H1 (cell line): ENCODE measurements at regions not wholly inside any gene's neighbourhood (a gene's known extent, or its start where the extent isn't known, plus 50 kb on each side); places are given as distances from the start of the nearest gene placed in this dataset.

Experiments
- CTCF ChIA-PET: fragments of 300-600 bp; sonication (Branson Sonifier 250); formaldehyde crosslinking; loops from one replicate; lab custom pipeline; 2021; ENCODE audit not compliant: partially characterized antibody; lab: Charles Lee
- POLR2A ChIA-PET: fragments of 300-600 bp; sonication (Branson Sonifier 250); formaldehyde crosslinking; loops from one replicate; lab custom pipeline; 2021; ENCODE audit warnings: inconsistent platforms; ENCODE audit not compliant: partially characterized antibody; lab: Charles Lee
- DNase-seq, 2 experiments: peaks; one replicate each; pipeline versions ENCODE4 v3.0.0 to v3.0.0-alpha.2; 2010 to 2022; ENCODE audit warnings: low spot score in 2 of 2, low read depth in 1 of 2, mixed read lengths in 1 of 2
- FAIRE-seq: peaks from 2 replicates; lab custom pipeline; 2011; peaks lifted over from hg19 to GRCh38; lab: Jason Lieb, UNC
- H2AFZ ChIP-seq: 2 replicates; pipeline ENCODE4 v1.8.1; 2012; ENCODE audit warnings: low read length, inconsistent platforms
- H2AK5ac ChIP-seq: 2 replicates; pipeline ENCODE4 v1.6.1; 2013; ENCODE audit warnings: low read depth, low read length
- H2BK120ac ChIP-seq: replicated peaks from 2 replicates; pipeline ENCODE3; 2013; ENCODE audit warnings: low read depth, low read length, inconsistent platforms
- H2BK12ac ChIP-seq: 2 replicates; pipeline ENCODE4 v1.6.1; 2013; ENCODE audit warnings: low read depth, low read length
- H2BK15ac ChIP-seq: 2 replicates; pipeline ENCODE4 v1.6.1; 2013; ENCODE audit warnings: low read length
- H2BK20ac ChIP-seq: 2 replicates; pipeline ENCODE4 v1.6.1; 2013; ENCODE audit warnings: low read length
- H2BK5ac ChIP-seq: 2 replicates; pipeline ENCODE4 v1.6.1; 2013; ENCODE audit warnings: low read depth, low read length
- H3K14ac ChIP-seq: 2 replicates; pipeline ENCODE4 v1.6.1; 2013; ENCODE audit warnings: inconsistent platforms; ENCODE audit not compliant: insufficient read length
- H3K18ac ChIP-seq: 2 replicates; pipeline ENCODE4 v1.6.1; 2013; ENCODE audit warnings: low read length; ENCODE audit errors: extremely low read depth
- H3K23ac ChIP-seq: 2 replicates; pipeline ENCODE4 v1.6.1; 2013; ENCODE audit warnings: inconsistent platforms; ENCODE audit not compliant: insufficient read length
- H3K23me2 ChIP-seq: 2 replicates; pipeline ENCODE4 v1.6.1; 2013; ENCODE audit warnings: low read depth, low read length
- H3K27ac ChIP-seq: 2 replicates; pipeline ENCODE4 v1.6.1; 2011; ENCODE audit warnings: low read depth, low read length, inconsistent platforms
- H3K27me3 ChIP-seq, 4 experiments: replicated peaks in 1 of 4; 1 replicate in 1 of 4; 2 replicates in 3 of 4; pipeline versions ENCODE4 v1.6.1 to v1.8.1; 2011 to 2013; ENCODE audit warnings: low read length in 3 of 4, mild to moderate bottlenecking in 3 of 4, inconsistent platforms in 2 of 4, mixed read lengths in 2 of 4, moderate library complexity in 1 of 4; ENCODE audit not compliant: control insufficient read depth in 3 of 4, insufficient read depth in 3 of 4; ENCODE audit errors: extremely low read depth in 1 of 4
- H3K36me3 ChIP-seq, 4 experiments: 2 replicates each; pipeline versions ENCODE4 v1.6.1 to v1.8.1; 2011 to 2013; ENCODE audit warnings: mild to moderate bottlenecking in 4 of 4, low read length in 3 of 4, moderate library complexity in 2 of 4, control low read depth in 1 of 4, inconsistent platforms in 1 of 4; ENCODE audit not compliant: insufficient read depth in 4 of 4, control insufficient read depth in 2 of 4
- H3K4ac ChIP-seq: replicated peaks from 2 replicates; pipeline ENCODE3; 2013; ENCODE audit warnings: low read length, low read depth, mixed read lengths, inconsistent platforms; ENCODE audit not compliant: insufficient read length
- H3K4me1 ChIP-seq, 4 experiments: replicated peaks in 1 of 4; 1 replicate in 1 of 4; 2 replicates in 3 of 4; pipeline versions ENCODE4 v1.6.1 to v1.8.1; 2011 to 2013; ENCODE audit warnings: low read length in 3 of 4, inconsistent platforms in 2 of 4, mixed read lengths in 1 of 4; ENCODE audit not compliant: insufficient read depth in 4 of 4, control insufficient read depth in 3 of 4
- H3K4me2 ChIP-seq, 2 experiments: 2 replicates each; pipeline versions ENCODE4 v1.6.1 to v1.8.1; 2011 to 2013; ENCODE audit warnings: low read depth in 2 of 2, low read length in 2 of 2, control low read depth in 1 of 2, inconsistent platforms in 1 of 2, mild to moderate bottlenecking in 1 of 2; ENCODE audit not compliant: insufficient read depth in 1 of 2
- H3K4me3 ChIP-seq, 4 experiments: fragments of 200-600, 300-600 bp in 1 of 4; sonication (generic), shearing (Covaris generic), sonication (Bioruptor Twin) in 1 of 4; 2 replicates each; pipeline versions ENCODE4 v1.5.1 to v1.8.1; 2011 to 2016; ENCODE audit warnings: low read length in 4 of 4, low read depth in 3 of 4, control low read depth in 2 of 4, inconsistent platforms in 2 of 4, mild to moderate bottlenecking in 2 of 4, mixed read lengths in 1 of 4, moderate library complexity in 1 of 4; ENCODE audit not compliant: insufficient read depth in 2 of 4; ENCODE audit errors: extremely low read depth in 1 of 4
- H3K56ac ChIP-seq: replicated peaks from 2 replicates; pipeline ENCODE3; 2013; ENCODE audit warnings: low read depth, mild to moderate bottlenecking, mixed read lengths, low read length, inconsistent platforms; ENCODE audit not compliant: insufficient read length
- H3K79me1 ChIP-seq: 2 replicates; pipeline ENCODE4 v1.6.1; 2013; ENCODE audit warnings: low read depth, low read length, control low read depth
- H3K79me2 ChIP-seq, 2 experiments: 2 replicates each; pipeline versions ENCODE4 v1.6.1 to v1.8.1; 2012 to 2013; ENCODE audit warnings: low read length in 2 of 2, mild to moderate bottlenecking in 2 of 2, inconsistent platforms in 1 of 2; ENCODE audit not compliant: insufficient read depth in 2 of 2, control insufficient read depth in 1 of 2
- H3K9ac ChIP-seq, 4 experiments: replicated peaks in 1 of 4; 1 replicate in 1 of 4; 2 replicates in 3 of 4; pipeline versions ENCODE4 v1.6.1 to v1.8.1; 2011 to 2013; ENCODE audit warnings: low read depth in 3 of 4, low read length in 3 of 4, control low read depth in 2 of 4, mild to moderate bottlenecking in 2 of 4, moderate library complexity in 2 of 4, inconsistent platforms in 1 of 4; ENCODE audit errors: extremely low read depth in 1 of 4
- H3K9me3 ChIP-seq, 2 experiments: 2 replicates each; pipeline versions ENCODE4 v1.6.1 to v1.8.1; 2012 to 2013; ENCODE audit warnings: mild to moderate bottlenecking in 2 of 2, moderate library complexity in 2 of 2, control low read depth in 1 of 2, inconsistent platforms in 1 of 2, low read depth in 1 of 2, low read length in 1 of 2, mixed read lengths in 1 of 2; ENCODE audit not compliant: insufficient read depth in 2 of 2
- H4K20me1 ChIP-seq, 2 experiments: replicated peaks in 1 of 2; 2 replicates each; pipeline versions ENCODE3 to v1.8.1; 2011 to 2013; ENCODE audit warnings: inconsistent platforms in 2 of 2, low read length in 2 of 2, mild to moderate bottlenecking in 1 of 2; ENCODE audit not compliant: insufficient read depth in 2 of 2, control insufficient read depth in 1 of 2
- H4K5ac ChIP-seq: 2 replicates; pipeline ENCODE4 v1.6.1; 2013; ENCODE audit warnings: low read length, low read depth, mixed read lengths, inconsistent platforms; ENCODE audit not compliant: insufficient read length
- H4K8ac ChIP-seq: 2 replicates; pipeline ENCODE4 v1.8.0; 2013; ENCODE audit warnings: mild to moderate bottlenecking, moderate library complexity, low read length, inconsistent platforms; ENCODE audit not compliant: insufficient read depth; ENCODE audit errors: extremely low read depth
- H4K91ac ChIP-seq: replicated peaks from 2 replicates; pipeline ENCODE3; 2013; ENCODE audit warnings: low read length, mixed read lengths, inconsistent platforms; ENCODE audit not compliant: insufficient read length
- CEBPB ChIP-seq: IDR thresholded peaks from 2 replicates; pipeline ENCODE4 v1.6.1; 2012; ENCODE audit warnings: low read depth, low read length
- CHD1 ChIP-seq: IDR thresholded peaks from 2 replicates; pipeline ENCODE4 v1.6.1; 2012; ENCODE audit warnings: low read depth, low read length, improper control_type of control experiment
- EP300 ChIP-seq, 2 experiments: IDR thresholded peaks; 1 replicate in 1 of 2; 2 replicates in 1 of 2; pipeline ENCODE4 v1.6.1; 2011 to 2012; ENCODE audit warnings: low read depth in 2 of 2, low read length in 2 of 2, mild to moderate bottlenecking in 2 of 2, borderline replicate concordance in 1 of 2, inconsistent platforms in 1 of 2, moderate library complexity in 1 of 2
- POLR2A ChIP-seq, 2 experiments: IDR thresholded peaks; 1 replicate in 1 of 2; 2 replicates in 1 of 2; pipeline ENCODE4 v1.6.1; 2011; ENCODE audit warnings: low read depth in 2 of 2, low read length in 2 of 2, mild to moderate bottlenecking in 2 of 2; ENCODE audit errors: control extremely low read depth in 1 of 2
- POLR2AphosphoS5 ChIP-seq: IDR thresholded peaks from 2 replicates; pipeline ENCODE4 v1.6.1; 2011; ENCODE audit warnings: low read depth, low read length
- RBBP5 ChIP-seq: IDR thresholded peaks from 2 replicates; pipeline ENCODE4 v1.7.1; 2012; ENCODE audit warnings: low read depth, mild to moderate bottlenecking, inconsistent platforms, low read length, moderate library complexity, borderline replicate concordance
- SIX5 ChIP-seq: IDR thresholded peaks from 2 replicates; pipeline ENCODE4 v1.6.1; 2011; ENCODE audit warnings: mild to moderate bottlenecking, low read depth, low read length
- SP1 ChIP-seq: IDR thresholded peaks from 2 replicates; pipeline ENCODE4 v1.6.1; 2011; ENCODE audit warnings: low read depth, low read length
- SP4 ChIP-seq: IDR thresholded peaks from 2 replicates; pipeline ENCODE4 v1.6.1; 2012; ENCODE audit warnings: low read length, inconsistent platforms
- SRF ChIP-seq: IDR thresholded peaks from 2 replicates; pipeline ENCODE4 v1.6.1; 2011; ENCODE audit warnings: mild to moderate bottlenecking, low read depth, low read length, moderate library complexity
- TBP ChIP-seq: IDR thresholded peaks from 2 replicates; pipeline ENCODE4 v1.6.1; 2011; ENCODE audit warnings: low read depth, low read length, improper control_type of control experiment
- WGBS, 2 experiments: shearing (Covaris generic) in 1 of 2; methylation state at CpG; one replicate each; pipeline versions ENCODE4 v1.1.6 to v1.1.7; 2013 to 2015; ENCODE audit warnings: low lambda C conversion rate in 2 of 2, mixed read lengths in 2 of 2, inconsistent platforms in 1 of 2, low coverage in 1 of 2, missing lambda C conversion rate in 1 of 2; ENCODE audit not compliant: insufficient replicate concordance in 2 of 2, insufficient coverage in 1 of 2, insufficient read length in 1 of 2; ENCODE audit errors: extremely low coverage in 1 of 2, missing lambda C conversion rate in 1 of 2; 5-methylcytosine and 5-hydroxymethylcytosine counted together

DNA sequence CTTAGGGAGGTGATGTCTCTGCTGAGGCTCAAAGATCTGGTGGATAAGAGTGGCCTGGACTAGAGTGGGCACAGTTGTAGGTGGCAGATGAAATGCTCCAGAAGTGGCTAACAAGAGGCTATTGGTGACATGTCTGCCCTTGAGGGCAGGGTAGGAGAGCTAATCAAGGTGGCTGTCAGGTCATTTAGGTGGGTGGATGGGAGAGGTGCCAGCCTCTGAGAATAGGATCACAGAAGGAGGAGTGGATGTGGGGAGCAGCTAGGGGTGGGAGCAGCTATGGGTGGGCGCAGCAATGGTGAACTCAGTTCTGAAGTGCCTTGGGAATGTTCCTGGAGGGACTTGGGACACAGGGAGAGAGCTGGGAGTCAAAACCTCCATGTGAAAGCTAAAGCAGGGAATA, 142.0 kb upstream of the GRIK3 start:
- Histone ChIP-seq H3K4me3 (no peak overlapping the region), H3K79me2 (no peaks in the 10 kb centered on the region), H2BK15ac (peak overlapping the region; percentile 14; the same call in 1 of the 2 replicates), H2BK20ac (no peak overlapping the region), H2AFZ (no peak overlapping the region), H3K27me3 (no peaks in the 10 kb centered on the region), H2BK12ac (no peak overlapping the region), H2BK5ac (no peak overlapping the region), H3K9ac (no peak overlapping the region), H3K36me3 (no peaks in the 10 kb centered on the region), H2BK120ac (no peak overlapping the region), H3K23me2 (no peaks in the 10 kb centered on the region), H3K14ac (no peak overlapping the region), H4K5ac (no peak overlapping the region), H3K27ac (no peak overlapping the region), H3K4me2 (no peak overlapping the region), H2AK5ac (no peak overlapping the region), H3K9me3 (no peaks in the 10 kb centered on the region), H3K4ac (no peak overlapping the region), H3K18ac (no peak overlapping the region), H4K20me1 (no peaks in the 10 kb centered on the region), H4K91ac (no peak overlapping the region), H4K8ac (no peak overlapping the region; the same call in 1 of the 2 replicates), H3K79me1 (no peaks in the 10 kb centered on the region), H3K4me1 (no peaks in the 10 kb centered on the region; a peak in 2 of 7 replicates), H3K56ac (no peak overlapping the region), H3K23ac (no peak overlapping the region)
- DNase-seq (no peak), FAIRE-seq (no peak)
- TF ChIP-seq TBP = no peak
- no peak for TF ChIP-seq SP1
- TF ChIP-seq SIX5 = no peak
- TF ChIP-seq CHD1 = no peak
- no peak for TF ChIP-seq EP300 (IDR thresholded peaks at IDR 0.05; ENCODE audit: borderline replicate concordance in 1 of 2, low read depth in 2 of 2, low read length in 2 of 2)
- TF ChIP-seq POLR2A (IDR thresholded peaks at IDR 0.05; ENCODE audit: control extremely low read depth in 1 of 2, low read depth in 2 of 2, low read length in 2 of 2) = no peak
- TF ChIP-seq SRF = no peak
- no peak for TF ChIP-seq RBBP5
- TF ChIP-seq SP4 = no peak
- TF ChIP-seq POLR2AphosphoS5 = no peak
- no peak for TF ChIP-seq CEBPB
- ChIA-PET CTCF (interaction anchor here (0.6 to 4.7 kb wide), 24 partner anchors 8 to 622 kb away, joined by 3 to 23 read pairs (median 4); no protein-coding TSS in a partner anchor), POLR2A (interaction anchor here (0.8 kb wide), 1 partner anchor 149 kb away, joined by 3 read pairs; no protein-coding TSS in a partner anchor)
- no CpG with 5 or more reads among the region's 1 CpG for WGBS, 2 experiments
